ENCODE measurements at regions not wholly inside any gene's neighbourhood (a gene's known extent, or its start where the extent isn't known, plus 50 kb on each side); places are given as distances from the start of the nearest gene placed in this dataset.
"Not testable (repeated sequence)": the region's sequence is repeated elsewhere in the genome, so short reads cannot be mapped to it uniquely, and the experiment has no call there.

- H2BK5ac ChIP-seq (ENCODE audit: low read depth, low read length, poor library complexity, severe bottlenecking); H3K14ac ChIP-seq (ENCODE audit: low read length in 2 of 2); H3K4me1 ChIP-seq (ENCODE audit: control insufficient read depth, insufficient read depth, low read depth, low read length); H4K91ac ChIP-seq (ENCODE audit: low read length); DNase-seq; H4K8ac ChIP-seq (ENCODE audit: low read length); H3K23ac ChIP-seq (ENCODE audit: low read length in 2 of 2); H2AK5ac ChIP-seq (ENCODE audit: low read length, severe bottlenecking); H3K4me3 ChIP-seq (ENCODE audit: insufficient read depth in 1 of 2, low read depth in 1 of 2, low read length in 2 of 2); H3K9me3 ChIP-seq (ENCODE audit: control insufficient read depth, low read length); H3K18ac ChIP-seq (ENCODE audit: low read depth in 1 of 2, low read length in 2 of 2); H3K9ac ChIP-seq (ENCODE audit: low read length); H3K79me1 ChIP-seq (replicated peaks; ENCODE audit: low read length, poor library complexity, severe bottlenecking); H2BK120ac ChIP-seq (ENCODE audit: low read depth, low read length); H2BK12ac ChIP-seq (ENCODE audit: low read length in 2 of 2); H3K4me2 ChIP-seq (ENCODE audit: low read length, poor library complexity, severe bottlenecking); H2BK15ac ChIP-seq (ENCODE audit: low read depth, poor library complexity, severe bottlenecking); H3K4ac ChIP-seq (ENCODE audit: low read depth in 1 of 2, low read length in 2 of 2); H3K27ac ChIP-seq (ENCODE audit: low read length, poor library complexity, severe bottlenecking); H3K36me3 ChIP-seq (ENCODE audit: control insufficient read depth in 1 of 2, insufficient read depth in 2 of 2, low read depth in 1 of 2, low read length in 2 of 2); H2AFZ ChIP-seq (ENCODE audit: low read depth, low read length): not testable (repeated sequence)
- H3K27me3 ChIP-seq (ENCODE audit: control insufficient read depth in 1 of 2, insufficient read depth in 1 of 2, low read length in 2 of 2): peaks cover 0 to 11% of the 10 kb centered on the region in 2 experiments
- WGBS: 50% methylated on average over 1 of the region's 1 CpG
Measured at GRCh38 chr15:59785981-59786380, 96.9 kb upstream of the BNIP2 start.

GRCh38 chr15:59783774-59784520 is 94.8 kb upstream of the BNIP2 start:
- not testable (repeated sequence) for H3K18ac ChIP-seq (ENCODE audit: low read depth in 1 of 2, low read length in 2 of 2); DNase-seq; H3K4ac ChIP-seq (ENCODE audit: low read depth in 1 of 2, low read length in 2 of 2); H3K27ac ChIP-seq (ENCODE audit: low read length, poor library complexity, severe bottlenecking); H3K4me2 ChIP-seq (ENCODE audit: low read length, poor library complexity, severe bottlenecking); H2AFZ ChIP-seq (ENCODE audit: low read depth, low read length); H3K9ac ChIP-seq (ENCODE audit: low read length); H4K91ac ChIP-seq (ENCODE audit: low read length); H3K4me1 ChIP-seq (ENCODE audit: control insufficient read depth, insufficient read depth, low read depth, low read length); H2BK12ac ChIP-seq (ENCODE audit: low read length in 2 of 2); H2BK15ac ChIP-seq (ENCODE audit: low read depth, poor library complexity, severe bottlenecking); H4K8ac ChIP-seq (ENCODE audit: low read length); H3K4me3 ChIP-seq (ENCODE audit: insufficient read depth in 1 of 2, low read depth in 1 of 2, low read length in 2 of 2); H3K36me3 ChIP-seq (ENCODE audit: control insufficient read depth in 1 of 2, insufficient read depth in 2 of 2, low read depth in 1 of 2, low read length in 2 of 2); H2AK5ac ChIP-seq (ENCODE audit: low read length, severe bottlenecking); H3K14ac ChIP-seq (ENCODE audit: low read length in 2 of 2); H3K23ac ChIP-seq (ENCODE audit: low read length in 2 of 2); H3K9me3 ChIP-seq (ENCODE audit: control insufficient read depth, low read length); H2BK120ac ChIP-seq (ENCODE audit: low read depth, low read length); H2BK5ac ChIP-seq (ENCODE audit: low read depth, low read length, poor library complexity, severe bottlenecking); H3K79me1 ChIP-seq (replicated peaks; ENCODE audit: low read length, poor library complexity, severe bottlenecking)
- peaks cover 0 to 13% of the 10 kb centered on the region in 2 experiments for H3K27me3 ChIP-seq (ENCODE audit: control insufficient read depth in 1 of 2, insufficient read depth in 1 of 2, low read length in 2 of 2)
- 49% methylated on average over 8 of the region's 8 CpGs for WGBS

GRCh38 chr15:59779110-59779509 is 90.0 kb upstream of the BNIP2 start:
- 100% methylated on average over 1 of the region's 1 CpG for WGBS
- H3K4me2 ChIP-seq (ENCODE audit: low read length, poor library complexity, severe bottlenecking): no peak overlapping the region
- no peak overlapping the region for H3K27ac ChIP-seq (ENCODE audit: low read length, poor library complexity, severe bottlenecking)
- no peak overlapping the region for H3K9ac ChIP-seq (ENCODE audit: low read length)
- no peak overlapping the region for H3K4ac ChIP-seq (ENCODE audit: low read depth in 1 of 2, low read length in 2 of 2)
- H2AK5ac ChIP-seq (ENCODE audit: low read length, severe bottlenecking): no peak overlapping the region
- H4K91ac ChIP-seq (ENCODE audit: low read length): no peak overlapping the region
- H3K9me3 ChIP-seq (ENCODE audit: control insufficient read depth, low read length): no peaks in the 10 kb centered on the region
- no peak overlapping the region for H4K8ac ChIP-seq (ENCODE audit: low read length)
- no peak overlapping the region for H3K23ac ChIP-seq (ENCODE audit: low read length in 2 of 2)
- H2AFZ ChIP-seq (ENCODE audit: low read depth, low read length): no peak overlapping the region
- H3K4me3 ChIP-seq (ENCODE audit: insufficient read depth in 1 of 2, low read depth in 1 of 2, low read length in 2 of 2): no peak overlapping the region
- no peak overlapping the region for H2BK5ac ChIP-seq (ENCODE audit: low read depth, low read length, poor library complexity, severe bottlenecking)
- H2BK15ac ChIP-seq (ENCODE audit: low read depth, poor library complexity, severe bottlenecking): no peak overlapping the region
- no peaks in the 10 kb centered on the region for H3K79me1 ChIP-seq (replicated peaks; ENCODE audit: low read length, poor library complexity, severe bottlenecking)
- no peak overlapping the region for H3K14ac ChIP-seq (ENCODE audit: low read length in 2 of 2)
- no peak for DNase-seq
- H3K36me3 ChIP-seq (ENCODE audit: control insufficient read depth in 1 of 2, insufficient read depth in 2 of 2, low read depth in 1 of 2, low read length in 2 of 2): no peaks in the 10 kb centered on the region
- H3K18ac ChIP-seq (ENCODE audit: low read depth in 1 of 2, low read length in 2 of 2): no peak overlapping the region
- H2BK120ac ChIP-seq (ENCODE audit: low read depth, low read length): no peak overlapping the region
- H3K4me1 ChIP-seq (ENCODE audit: control insufficient read depth, insufficient read depth, low read depth, low read length): no peaks in the 10 kb centered on the region
- no peak overlapping the region for H2BK12ac ChIP-seq (ENCODE audit: low read length in 2 of 2)
- peaks cover 0 to 10% of the 10 kb centered on the region in 2 experiments for H3K27me3 ChIP-seq (ENCODE audit: control insufficient read depth in 1 of 2, insufficient read depth in 1 of 2, low read length in 2 of 2)

GRCh38 chr15:59764775-59765174 is 75.7 kb upstream of the BNIP2 start:
- no peak overlapping the region for H2AK5ac ChIP-seq (ENCODE audit: low read length, severe bottlenecking)
- H4K91ac ChIP-seq (ENCODE audit: low read length): no peak overlapping the region
- H3K14ac ChIP-seq (ENCODE audit: low read length in 2 of 2): no peak overlapping the region
- H3K27me3 ChIP-seq (ENCODE audit: control insufficient read depth in 1 of 2, insufficient read depth in 1 of 2, low read length in 2 of 2): peaks cover 0 to 36% of the 10 kb centered on the region in 2 experiments
- H3K4ac ChIP-seq (ENCODE audit: low read depth in 1 of 2, low read length in 2 of 2): no peak overlapping the region
- DNase-seq: no peak
- no peak overlapping the region for H3K4me3 ChIP-seq (ENCODE audit: insufficient read depth in 1 of 2, low read depth in 1 of 2, low read length in 2 of 2)
- H2BK120ac ChIP-seq (ENCODE audit: low read depth, low read length): no peak overlapping the region
- H2AFZ ChIP-seq (ENCODE audit: low read depth, low read length): no peak overlapping the region
- no peak overlapping the region for H3K4me2 ChIP-seq (ENCODE audit: low read length, poor library complexity, severe bottlenecking)
- H3K9me3 ChIP-seq (ENCODE audit: control insufficient read depth, low read length): no peaks in the 10 kb centered on the region
- H2BK15ac ChIP-seq (ENCODE audit: low read depth, poor library complexity, severe bottlenecking): no peak overlapping the region
- no peaks in the 10 kb centered on the region for H3K4me1 ChIP-seq (ENCODE audit: control insufficient read depth, insufficient read depth, low read depth, low read length)
- no peak overlapping the region for H3K23ac ChIP-seq (ENCODE audit: low read length in 2 of 2)
- H3K36me3 ChIP-seq (ENCODE audit: control insufficient read depth in 1 of 2, insufficient read depth in 2 of 2, low read depth in 1 of 2, low read length in 2 of 2): no peaks in the 10 kb centered on the region
- H4K8ac ChIP-seq (ENCODE audit: low read length): no peak overlapping the region
- H2BK12ac ChIP-seq (ENCODE audit: low read length in 2 of 2): no peak overlapping the region
- H3K18ac ChIP-seq (ENCODE audit: low read depth in 1 of 2, low read length in 2 of 2): no peak overlapping the region
- no peak overlapping the region for H3K27ac ChIP-seq (ENCODE audit: low read length, poor library complexity, severe bottlenecking)
- H2BK5ac ChIP-seq (ENCODE audit: low read depth, low read length, poor library complexity, severe bottlenecking): no peak overlapping the region
- WGBS: no CpG with 5 or more reads among the region's 2 CpGs
- no peaks in the 10 kb centered on the region for H3K79me1 ChIP-seq (replicated peaks; ENCODE audit: low read length, poor library complexity, severe bottlenecking)
- H3K9ac ChIP-seq (ENCODE audit: low read length): no peak overlapping the region
